ENCODE measurements at regions not wholly inside any gene's neighbourhood (a gene's known extent, or its start where the extent isn't known, plus 50 kb on each side); places are given as distances from the start of the nearest gene placed in this dataset.
"Not testable (repeated sequence)": the region's sequence is repeated elsewhere in the genome, so short reads cannot be mapped to it uniquely, and the experiment has no call there.

- peak; percentile 60 for DNase-seq (ENCODE audit: low read depth)
These were observed 204.6 kb upstream of the SLIT2 start for GRCh38 chr4:20046931-20047677.

- peak; percentile 13 for DNase-seq (ENCODE audit: low read depth)
These were observed 205.5 kb upstream of the SLIT2 start for GRCh38 chr4:20046179-20046578.

GRCh38 chr4:20044966-20045365 is 206.7 kb upstream of the SLIT2 start:
- DNase-seq (ENCODE audit: low read depth), result peak; percentile 9

- peak; percentile 84 for DNase-seq (ENCODE audit: low read depth)
These were observed 207.2 kb upstream of the SLIT2 start for GRCh38 chr4:20044502-20044911.

- peak; percentile 12 for DNase-seq (ENCODE audit: low read depth)
These were observed 207.7 kb upstream of the SLIT2 start for GRCh38 chr4:20043991-20044390.

- DNase-seq (ENCODE audit: low read depth), result peak; percentile 12
These were observed 208.9 kb upstream of the SLIT2 start for GRCh38 chr4:20042769-20043168.

GRCh38 chr4:20041839-20042407 is 209.8 kb upstream of the SLIT2 start:
- no peak for DNase-seq (ENCODE audit: low read depth)

GRCh38 chr4:20037745-20038144 is 214.0 kb upstream of the SLIT2 start:
- no peak for DNase-seq (ENCODE audit: low read depth)

GRCh38 chr4:20030108-20030507 is 221.6 kb upstream of the SLIT2 start:
- DNase-seq (ENCODE audit: low read depth), result no peak

- DNase-seq (ENCODE audit: low read depth), result peak; percentile 66
These were observed 223.1 kb upstream of the SLIT2 start for GRCh38 chr4:20028645-20029044.

GRCh38 chr4:20026456-20026855 is 225.2 kb upstream of the SLIT2 start:
- peak; percentile 66 for DNase-seq (ENCODE audit: low read depth)

GRCh38 chr4:20022471-20022870 is 229.2 kb upstream of the SLIT2 start:
- DNase-seq (ENCODE audit: low read depth), result no peak

GRCh38 chr4:20020056-20020455 is 231.6 kb upstream of the SLIT2 start:
- DNase-seq (ENCODE audit: low read depth), result no peak

- DNase-seq (ENCODE audit: low read depth), result peak; percentile 50
These were observed 232.2 kb upstream of the SLIT2 start for GRCh38 chr4:20019310-20020015.

GRCh38 chr4:20017777-20018115 is 234.0 kb upstream of the SLIT2 start:
- DNase-seq (ENCODE audit: low read depth), result no peak

- peak; percentile 88 for DNase-seq (ENCODE audit: low read depth)
These were observed 234.5 kb upstream of the SLIT2 start for GRCh38 chr4:20017070-20017776.

GRCh38 chr4:20015636-20016224 is 236.0 kb upstream of the SLIT2 start:
- DNase-seq (ENCODE audit: low read depth), result peak; percentile 69

GRCh38 chr4:20003836-20004558 is 247.7 kb upstream of the SLIT2 start:
- DNase-seq (ENCODE audit: low read depth), result not testable (repeated sequence)

- no peak for DNase-seq (ENCODE audit: low read depth)
These were observed 251.8 kb upstream of the SLIT2 start for GRCh38 chr4:19999775-20000414.

GRCh38 chr4:19999276-19999675 is 252.4 kb upstream of the SLIT2 start:
- DNase-seq (ENCODE audit: low read depth), result no peak

GRCh38 chr4:19993242-19993641 is 258.5 kb upstream of the SLIT2 start:
- no peak for DNase-seq (ENCODE audit: low read depth)

Measured in iris pigment epithelial cell (primary cell).